T47D (cell line): ENCODE measurements at regions not wholly inside any gene's neighbourhood (a gene's known extent, or its start where the extent isn't known, plus 50 kb on each side); places are given as distances from the start of the nearest gene placed in this dataset.

Experiments
- DNase-seq, 2 experiments: peaks; one replicate each; pipeline versions ENCODE4 v3.0.0 to v3.0.0-alpha.2; 2011 to 2012; ENCODE audit warnings: low read depth in 1 of 2, low spot score in 1 of 2
- JUND ChIP-seq: IDR thresholded peaks from 2 replicates; pipeline ENCODE4 v1.6.1; 2012; ENCODE audit warnings: low read depth
- in situ Hi-C: cut with HindIII; loops from 2 replicates; pipeline ENCODE4 v1.10.0; 2016; ENCODE audit warnings: low sequenced_read_pairs, low pct_unique_long_range_greater_than_20kb

GRCh38 chr9:14383773-14384172, 69.8 kb upstream of the NFIB start:
- no peak for TF ChIP-seq JUND
- in situ Hi-C loops = no loop called here
- DNase-seq = no peak

- no peak for DNase-seq
- in situ Hi-C loops = no loop called here
- no peak for TF ChIP-seq JUND
Observed at GRCh38 chr9:14383294-14383693, 69.4 kb upstream of the NFIB start.

DNA sequence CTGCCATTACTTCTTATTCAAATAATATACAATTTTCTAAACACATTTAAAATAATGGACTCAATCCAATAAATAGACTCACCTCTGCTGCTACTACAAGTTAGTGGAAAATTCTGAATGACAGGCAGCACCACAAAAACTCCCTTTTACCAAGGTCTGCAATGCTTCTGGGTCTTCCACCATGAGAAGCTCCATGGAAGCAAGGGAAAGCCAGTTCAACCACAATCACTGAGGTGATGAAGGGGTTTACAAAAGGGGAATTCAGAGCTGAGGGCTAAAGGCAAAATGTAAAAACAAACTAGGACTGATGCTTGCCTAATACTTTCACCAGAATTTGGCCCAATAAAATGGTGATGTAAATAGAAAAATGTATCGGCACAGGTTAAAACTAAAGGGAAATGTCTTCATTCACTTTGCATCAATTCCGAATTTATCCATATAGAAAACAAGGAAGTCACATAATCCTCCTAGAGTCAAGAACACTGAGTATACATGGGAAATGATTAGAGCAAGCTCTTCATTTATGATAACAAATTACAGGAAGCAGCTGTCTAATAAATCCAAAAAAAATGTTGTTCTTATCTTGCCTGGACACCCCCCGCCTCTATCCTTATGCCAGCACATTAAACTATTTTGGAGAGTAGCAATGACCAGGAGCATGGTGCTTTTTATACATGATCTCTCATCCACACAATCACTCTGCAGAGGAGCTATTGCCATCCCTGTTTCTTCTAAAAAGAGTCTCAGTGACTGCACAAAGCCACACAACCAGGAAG, 66.3 kb upstream of the NFIB start:
- in situ Hi-C loops = no loop called here
- no peak for DNase-seq
- TF ChIP-seq JUND = no peak

- no peak for TF ChIP-seq JUND
- DNase-seq = no peak
- in situ Hi-C loops = no loop called here
Observed at GRCh38 chr9:14379280-14379679, 65.3 kb upstream of the NFIB start.

- DNase-seq = no peak
- no peak for TF ChIP-seq JUND
- in situ Hi-C loops = no loop called here
Observed at GRCh38 chr9:14373706-14374105, 59.8 kb upstream of the NFIB start.

- DNase-seq = no peak
- in situ Hi-C loops = no loop called here
- TF ChIP-seq JUND = no peak
Observed at GRCh38 chr9:14373336-14373666, 59.4 kb upstream of the NFIB start.

GRCh38 chr9:14372437-14373335, 58.7 kb upstream of the NFIB start:
- peak in 1 of 2 experiments; percentile 24 for DNase-seq
- no peak for TF ChIP-seq JUND

DNA sequence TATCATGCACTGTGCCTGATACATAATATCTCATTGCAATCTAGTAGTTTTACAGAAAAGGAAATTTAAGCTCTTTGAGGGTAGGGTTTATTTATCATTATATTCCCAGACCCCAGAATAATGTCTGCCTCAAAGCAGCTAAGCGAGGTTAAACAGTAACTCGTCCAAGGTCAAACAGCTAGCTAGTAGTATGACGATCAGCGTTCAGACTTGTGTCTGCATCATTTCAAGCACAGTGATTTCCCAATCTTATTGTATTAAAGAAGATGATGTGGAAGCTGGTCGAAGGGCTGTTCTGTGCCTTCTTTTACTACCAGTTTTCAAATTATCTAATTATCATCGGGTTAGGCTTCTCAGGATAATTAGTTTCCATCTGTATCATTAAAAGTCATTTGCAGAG, 55.1 kb upstream of the NFIB start:
- DNase-seq = no peak
- in situ Hi-C loops = no loop called here
- TF ChIP-seq JUND = no peak

More at GRCh38 chr9:14372437-14373335, 58.7 kb upstream of the NFIB start:
- in situ Hi-C loops = no loop called here

DNA sequence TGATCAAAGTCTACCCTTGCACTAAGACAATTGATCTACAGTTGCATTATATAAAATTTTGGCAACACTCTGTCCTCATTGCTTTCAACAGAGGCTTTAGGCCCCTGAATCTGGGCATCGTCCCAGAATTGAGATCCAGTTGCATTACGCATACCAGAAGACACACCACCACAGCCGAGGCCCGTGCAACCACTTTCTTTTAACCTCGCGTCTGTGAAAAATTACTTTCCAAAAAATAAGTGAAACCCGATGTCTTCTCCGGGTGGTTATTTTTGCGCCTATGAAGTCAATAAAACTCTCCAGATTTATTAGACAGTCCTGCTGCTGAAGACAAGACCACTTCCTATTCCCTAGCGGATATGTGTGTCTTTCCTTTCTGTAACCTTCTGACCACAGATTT, 52.1 kb upstream of the NFIB start:
- in situ Hi-C loops = no loop called here
- no peak for DNase-seq
- TF ChIP-seq JUND = no peak

DNA sequence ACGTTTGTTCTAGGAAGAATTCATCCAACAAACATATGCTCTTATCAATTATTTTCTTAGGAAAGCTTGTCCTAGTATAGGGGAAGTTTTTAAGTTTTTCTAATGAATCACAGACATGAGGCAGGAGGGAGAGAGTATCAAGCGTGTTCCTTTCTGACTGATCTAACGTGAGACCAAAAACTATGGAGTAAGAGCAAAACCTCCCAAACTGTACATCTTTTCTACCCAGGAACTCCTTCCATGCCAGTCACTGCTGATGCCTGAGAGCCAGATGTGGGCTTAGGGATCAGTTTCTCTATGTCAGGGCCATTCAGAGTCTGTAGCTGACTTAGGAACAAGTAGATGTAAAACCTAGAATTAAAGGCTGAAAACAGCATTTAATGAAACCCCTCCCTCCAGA, 51.7 kb upstream of the NFIB start:
- TF ChIP-seq JUND = no peak
- in situ Hi-C loops = no loop called here
- DNase-seq = no peak
